GM23338 (cell line): ENCODE measurements at regions not wholly inside any gene's neighbourhood (a gene's known extent, or its start where the extent isn't known, plus 50 kb on each side); places are given as distances from the start of the nearest gene placed in this dataset.

Experiments used
- EZH2phosphoT487 ChIP-seq: fragments of 200-600 bp; sonication (generic); IDR thresholded peaks from one replicate; pipeline ENCODE4 v1.8.1; 2018; ENCODE audit warnings: antibody characterized with exemption; ENCODE audit not compliant: unreplicated experiment
- REST ChIP-seq: IDR thresholded peaks from one replicate; pipeline ENCODE4 v1.6.1; 2018; ENCODE audit warnings: antibody characterized with exemption; ENCODE audit not compliant: unreplicated experiment
- TF ChIP-seq, protein P1 (sequence below), 2 experiments: fragments of 200-600 bp in 1 of 2; sonication (generic) in 1 of 2; conservative IDR thresholded peaks; 2 replicates each; pipeline versions ENCODE4 v1.5.1 to v1.6.1; 2016 to 2017; ENCODE audit warnings: antibody characterized with exemption in 2 of 2, low read depth in 2 of 2, mild to moderate bottlenecking in 2 of 2, moderate library complexity in 1 of 2

DNA sequence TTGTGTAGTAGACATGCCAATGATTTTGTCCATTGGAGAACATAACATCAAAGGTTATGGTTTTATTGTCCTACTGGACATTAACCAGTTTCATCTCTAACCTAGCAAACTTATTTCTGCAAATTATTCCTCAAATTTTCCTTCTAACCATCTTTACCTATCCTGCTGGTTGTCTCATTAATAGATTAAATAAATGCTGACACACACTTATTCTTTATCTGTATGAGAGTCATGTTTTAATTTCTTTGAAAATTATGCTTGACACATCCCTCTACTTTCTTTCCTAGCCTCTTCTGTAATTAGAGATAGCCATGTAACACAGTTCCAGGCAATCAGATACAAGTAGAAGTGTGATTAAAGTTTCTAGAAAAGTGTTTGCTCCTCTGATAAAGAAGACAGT, 98.9 kb downstream of the RPS29 start:
- TF ChIP-seq EZH2phosphoT487 (no peak), REST (no peak)
- TF ChIP-seq, protein P1, sequence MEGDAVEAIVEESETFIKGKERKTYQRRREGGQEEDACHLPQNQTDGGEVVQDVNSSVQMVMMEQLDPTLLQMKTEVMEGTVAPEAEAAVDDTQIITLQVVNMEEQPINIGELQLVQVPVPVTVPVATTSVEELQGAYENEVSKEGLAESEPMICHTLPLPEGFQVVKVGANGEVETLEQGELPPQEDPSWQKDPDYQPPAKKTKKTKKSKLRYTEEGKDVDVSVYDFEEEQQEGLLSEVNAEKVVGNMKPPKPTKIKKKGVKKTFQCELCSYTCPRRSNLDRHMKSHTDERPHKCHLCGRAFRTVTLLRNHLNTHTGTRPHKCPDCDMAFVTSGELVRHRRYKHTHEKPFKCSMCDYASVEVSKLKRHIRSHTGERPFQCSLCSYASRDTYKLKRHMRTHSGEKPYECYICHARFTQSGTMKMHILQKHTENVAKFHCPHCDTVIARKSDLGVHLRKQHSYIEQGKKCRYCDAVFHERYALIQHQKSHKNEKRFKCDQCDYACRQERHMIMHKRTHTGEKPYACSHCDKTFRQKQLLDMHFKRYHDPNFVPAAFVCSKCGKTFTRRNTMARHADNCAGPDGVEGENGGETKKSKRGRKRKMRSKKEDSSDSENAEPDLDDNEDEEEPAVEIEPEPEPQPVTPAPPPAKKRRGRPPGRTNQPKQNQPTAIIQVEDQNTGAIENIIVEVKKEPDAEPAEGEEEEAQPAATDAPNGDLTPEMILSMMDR (conservative IDR thresholded peaks at IDR 0.05; ENCODE audit: low read depth in 2 of 2), result no peak
